SKM-1 treated with dmso at 0.1 percent for 144 hours (cell line): ENCODE measurements at regions not wholly inside any gene's neighbourhood (a gene's known extent, or its start where the extent isn't known, plus 50 kb on each side); places are given as distances from the start of the nearest gene placed in this dataset.
"Not testable (repeated sequence)": the region's sequence is repeated elsewhere in the genome, so short reads cannot be mapped to it uniquely, and the experiment has no call there.

Experiments used
- DNase-seq: peaks from one replicate; lab custom pipeline; 2025; ENCODE audit not compliant: unreplicated experiment; lab: John Stamatoyannopoulos, UW

DNA sequence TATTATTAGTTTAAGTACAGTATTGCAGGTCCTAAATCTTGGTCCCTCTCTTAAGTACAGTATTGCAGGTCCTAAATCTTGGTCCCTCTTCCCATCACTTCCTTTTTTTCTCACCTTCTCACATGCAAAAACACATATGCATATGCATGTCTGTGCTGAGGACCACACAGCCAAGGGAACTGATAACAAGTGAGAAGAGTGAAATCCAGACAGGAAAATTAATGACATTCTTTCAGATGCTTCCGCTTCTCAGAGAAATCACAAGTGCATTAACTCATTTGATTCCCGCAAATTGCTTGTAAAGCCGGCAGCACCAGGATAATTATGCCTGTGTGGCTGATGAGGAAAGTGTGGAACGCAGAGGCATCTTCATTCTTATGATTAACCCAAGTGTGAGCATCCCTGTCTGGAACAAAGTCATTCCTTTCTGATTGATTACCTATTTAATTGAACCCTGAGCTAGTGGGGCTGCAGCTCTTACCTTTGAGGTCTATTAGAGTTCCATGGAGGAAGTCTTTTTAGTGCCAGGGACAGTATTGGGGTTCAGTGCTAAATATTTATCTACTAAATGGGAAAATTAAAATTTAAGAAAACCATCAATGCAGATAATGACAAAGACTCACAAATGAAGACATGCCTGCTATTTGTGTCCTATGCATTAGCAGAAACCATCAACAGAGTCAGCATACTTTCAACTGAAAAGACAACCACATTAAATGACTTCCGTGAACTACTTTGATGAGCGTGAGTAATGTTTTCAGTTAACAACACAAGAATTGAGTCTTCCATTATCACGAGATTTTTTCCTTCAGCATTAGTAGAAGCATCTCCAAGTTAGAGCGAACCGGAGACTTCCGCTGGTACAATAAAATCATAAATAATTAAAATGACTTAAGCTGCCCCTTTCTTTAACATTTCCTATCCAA is 220.4 kb upstream of the SLC35G4 start:
- no peak for DNase-seq

DNA sequence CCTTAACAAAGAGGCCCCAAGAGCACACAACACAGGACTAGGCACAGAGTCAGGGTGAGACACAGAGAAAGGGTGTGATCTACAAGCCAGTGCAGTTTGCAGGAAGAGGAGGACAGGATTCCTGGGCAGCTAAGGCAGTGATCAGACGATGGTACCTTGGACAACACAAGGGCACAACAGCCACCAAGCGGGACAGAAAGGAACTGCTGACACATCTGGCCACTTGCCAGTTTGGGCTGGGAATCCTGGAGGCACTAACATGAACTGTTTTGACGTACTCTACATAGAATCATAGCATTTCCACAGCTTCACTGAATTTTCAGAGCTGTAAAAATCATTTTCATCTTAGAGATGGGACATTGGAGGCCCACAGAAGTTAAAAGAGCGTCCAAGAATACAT is 221.5 kb upstream of the SLC35G4 start:
- DNase-seq = no peak

DNA sequence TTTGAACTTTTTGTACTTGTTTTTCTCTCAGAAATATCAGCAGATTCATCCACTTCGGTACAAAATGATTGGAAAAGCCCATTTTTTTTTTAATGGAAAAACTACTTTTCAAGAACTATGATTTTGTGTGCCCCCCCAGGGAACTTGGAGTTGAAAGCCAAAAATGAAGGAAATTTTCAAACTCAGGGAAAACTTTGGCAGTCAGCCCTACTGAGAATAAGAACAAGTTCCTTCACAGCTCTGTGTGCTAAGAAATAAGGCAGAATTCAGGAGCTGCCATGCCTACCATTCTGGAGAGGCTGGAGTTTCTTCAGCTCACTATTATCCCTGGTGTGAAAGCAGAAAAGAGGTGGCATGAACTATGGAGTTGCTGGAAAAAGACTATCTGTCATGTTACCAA is 226.0 kb upstream of the SLC35G4 start:
- no peak for DNase-seq

DNA sequence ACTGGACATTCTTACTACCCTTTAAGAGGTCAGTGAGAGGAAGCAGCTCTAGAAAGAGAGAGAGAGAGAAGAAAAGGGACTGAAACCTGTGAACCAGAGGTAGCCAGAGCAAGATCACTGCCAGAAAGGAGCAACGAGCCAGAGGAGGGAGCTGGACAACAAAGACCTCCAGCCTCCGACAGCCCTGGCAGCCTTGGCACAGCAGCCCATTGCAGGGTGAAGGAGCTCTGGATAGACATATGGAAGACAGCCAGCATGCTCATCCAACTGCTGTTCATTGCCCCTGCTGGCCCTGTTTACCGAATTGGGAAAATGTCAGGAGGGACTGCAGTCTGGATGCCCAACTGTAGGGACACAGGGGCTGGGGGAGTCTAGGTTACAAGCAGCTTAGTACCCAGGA is 228.4 kb upstream of the SLC35G4 start:
- no peak for DNase-seq

DNA sequence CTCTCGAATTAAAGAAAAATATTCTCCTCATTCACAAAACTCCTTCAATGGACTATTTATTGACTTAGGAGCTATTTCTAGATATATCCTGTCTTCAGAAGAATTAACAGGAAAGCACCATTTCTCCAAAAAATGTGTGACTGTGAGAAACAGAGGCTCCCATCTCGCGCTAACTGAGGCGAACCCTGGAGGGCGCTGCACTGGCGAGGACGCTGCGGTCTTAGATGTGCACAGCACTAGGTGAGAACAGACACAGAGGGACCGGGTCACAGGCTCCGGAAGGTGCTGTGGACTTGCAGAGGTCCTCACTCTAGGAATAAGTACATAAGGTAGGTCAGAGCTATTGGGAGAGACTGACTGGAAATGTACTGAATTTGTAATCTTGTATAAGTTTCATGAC is 229.7 kb upstream of the SLC35G4 start:
- DNase-seq = no peak

DNA sequence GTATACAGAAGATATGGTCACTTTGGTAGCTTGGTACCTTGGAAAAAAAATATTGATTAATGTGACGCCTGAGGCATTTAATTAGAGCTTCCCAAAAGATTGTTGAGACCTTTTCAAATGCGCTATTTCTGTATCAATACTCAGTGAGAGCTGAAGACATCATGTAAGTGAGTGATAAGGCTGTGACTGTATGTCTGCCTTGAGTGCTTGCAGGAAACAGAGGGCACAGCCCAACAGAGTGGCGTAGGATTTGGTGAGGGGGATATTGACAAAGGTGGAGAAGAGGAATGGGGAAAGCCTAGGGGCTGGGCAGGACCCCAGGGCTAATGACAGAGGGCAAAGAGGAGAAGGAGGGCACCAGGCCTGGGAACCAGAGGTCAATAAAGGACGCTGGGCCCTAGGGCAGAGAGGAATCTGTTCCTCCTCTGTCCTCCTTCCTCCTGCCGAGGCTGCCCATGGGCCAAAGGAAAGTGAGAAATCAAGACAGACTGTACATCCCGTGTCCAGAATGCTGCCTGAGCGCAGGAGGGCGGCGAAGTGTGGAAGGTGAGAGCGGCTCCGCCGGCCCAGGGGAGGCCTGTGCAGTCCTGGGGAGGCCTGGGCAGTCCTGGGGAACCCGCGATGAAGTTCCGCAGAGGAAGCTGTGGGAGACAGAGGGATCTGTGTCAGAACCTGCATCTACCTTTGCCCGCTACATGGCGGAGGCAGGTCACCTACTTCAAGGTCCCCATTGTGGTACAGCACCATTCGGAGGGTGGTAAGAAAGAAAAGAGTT is 228.6 kb upstream of the PIEZO2 start:
- DNase-seq = no peak

DNA sequence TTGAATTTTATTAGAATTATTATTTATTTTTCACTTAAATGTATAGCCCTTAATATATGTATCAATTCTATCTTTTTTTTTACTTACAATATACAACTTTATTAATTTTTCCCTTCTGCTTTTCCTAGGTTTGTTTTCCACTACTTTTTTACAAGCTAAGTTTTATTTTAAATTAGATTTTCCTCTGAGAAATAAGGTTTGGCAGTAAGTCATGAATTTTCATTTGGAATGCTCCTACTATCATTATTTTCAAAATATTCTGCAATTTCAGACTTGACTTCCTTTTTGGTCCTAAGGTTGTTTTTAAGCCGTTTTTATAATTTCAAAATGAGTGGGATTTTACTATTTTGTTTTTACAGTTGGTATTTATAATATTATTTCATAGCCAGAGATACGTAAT is 222.8 kb upstream of the PIEZO2 start:
- DNase-seq = no peak

DNA sequence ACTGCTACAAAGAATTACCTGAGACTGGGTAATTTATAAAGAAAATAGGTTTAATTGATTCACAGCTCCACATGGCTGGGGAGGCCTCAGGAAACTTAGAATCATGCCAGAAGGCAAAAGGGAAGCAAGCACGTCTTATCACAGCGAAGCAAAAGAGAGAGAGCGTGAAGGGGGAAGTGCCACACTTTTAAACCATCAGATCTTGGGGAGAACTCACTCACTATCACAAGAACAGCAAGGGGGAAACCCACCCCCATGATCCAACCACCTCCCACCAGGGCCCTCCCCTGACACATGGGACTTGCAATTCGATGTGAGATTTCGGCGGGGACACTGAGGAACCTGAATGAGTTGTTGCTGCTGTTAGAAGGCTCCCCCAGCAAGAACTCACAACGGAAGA is 220.2 kb upstream of the PIEZO2 start:
- no peak for DNase-seq

DNA sequence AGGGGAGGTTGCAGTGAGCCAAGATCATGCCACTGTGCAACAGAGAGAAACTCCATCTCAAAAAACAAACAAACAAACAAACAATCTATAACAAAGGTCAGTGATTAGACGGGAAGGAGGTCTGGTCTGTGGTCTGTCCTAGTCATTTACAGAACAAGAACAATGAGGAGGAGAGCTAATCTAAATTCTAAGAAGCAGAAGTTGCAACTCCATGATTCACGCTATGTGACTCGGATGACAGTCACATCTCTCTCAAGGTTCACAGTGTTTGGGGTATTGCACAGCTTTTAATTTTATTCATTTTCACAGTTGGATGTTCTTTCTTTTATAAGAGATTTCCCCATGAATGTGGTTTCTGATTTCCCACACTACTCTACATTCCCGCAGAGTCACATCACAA is 218.7 kb upstream of the PIEZO2 start:
- DNase-seq = no peak

DNA sequence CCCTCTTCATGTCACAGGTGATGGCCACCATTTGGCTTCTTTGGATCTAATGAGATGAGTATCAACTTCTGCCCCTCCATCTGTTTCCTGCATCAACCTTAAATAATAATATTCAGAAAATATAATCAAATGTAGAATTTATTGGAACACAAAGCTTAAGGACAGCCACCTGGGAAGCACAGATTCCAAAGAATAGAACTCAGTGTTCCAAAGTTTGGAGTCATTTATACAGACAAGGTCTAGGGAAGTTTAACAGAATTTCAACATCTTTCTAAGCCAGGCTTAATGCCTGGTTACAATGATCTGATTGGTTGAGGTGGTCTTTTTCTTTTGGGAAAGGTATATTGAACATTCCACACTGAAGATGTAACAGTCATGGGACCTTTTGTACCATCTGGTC is 218.0 kb upstream of the PIEZO2 start:
- no peak for DNase-seq

DNA sequence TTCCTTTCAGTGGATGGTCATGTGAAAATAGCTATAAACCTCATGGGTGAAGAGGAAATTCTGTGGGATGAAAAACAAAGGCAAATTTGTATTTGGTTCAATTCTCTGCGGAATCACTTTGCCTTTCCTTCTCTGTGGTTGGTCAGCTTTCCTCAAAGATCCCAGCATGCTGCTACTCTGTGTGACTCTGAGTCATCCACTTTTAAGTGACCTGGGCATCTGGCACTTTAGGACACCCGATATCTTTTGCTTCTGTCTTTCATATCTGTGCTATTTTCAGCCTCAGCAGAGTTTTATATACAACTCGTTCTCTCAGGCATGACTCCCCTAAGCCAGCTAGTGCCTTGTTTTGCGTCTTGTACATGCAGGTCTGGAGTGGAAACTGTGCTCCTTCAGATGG is 217.0 kb upstream of the PIEZO2 start:
- DNase-seq = no peak

DNA sequence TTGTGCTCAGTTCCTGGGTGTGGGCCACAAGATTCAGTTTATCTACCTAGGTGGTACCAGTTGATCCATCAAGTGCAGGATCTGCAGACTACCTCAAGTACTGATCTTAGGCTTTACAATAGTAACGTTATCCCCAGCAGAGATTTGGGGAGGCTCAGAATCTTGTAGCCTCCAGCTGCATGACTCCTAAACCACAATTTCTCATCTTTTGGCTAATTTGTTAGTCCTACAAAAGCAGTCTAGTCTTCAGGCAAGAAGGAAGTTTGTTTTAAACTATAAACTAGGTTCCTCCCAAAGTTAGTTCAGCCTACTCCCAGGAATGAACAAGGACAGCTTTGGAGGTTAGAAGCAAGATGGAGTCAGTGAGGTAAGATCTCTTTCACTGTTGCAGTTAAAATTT is 213.5 kb upstream of the PIEZO2 start:
- no peak for DNase-seq

DNA sequence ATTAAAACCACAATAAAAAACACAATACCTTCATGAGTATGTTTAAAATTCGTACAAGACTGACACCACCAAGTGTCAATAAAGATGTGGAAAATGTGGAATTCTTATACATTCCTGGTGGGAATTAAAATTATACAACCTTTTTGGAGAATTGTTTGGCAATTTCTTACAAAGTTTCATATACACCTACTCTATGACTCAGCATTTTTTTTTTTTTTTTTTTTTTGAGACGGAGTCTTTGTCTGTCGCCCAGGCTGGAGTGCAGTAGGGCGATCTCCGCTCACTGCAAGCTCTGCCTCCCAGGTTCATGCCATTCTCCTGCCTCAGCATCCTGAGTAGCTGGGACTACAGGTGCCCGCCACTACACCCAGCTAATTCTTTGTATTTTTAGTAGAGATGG is 212.5 kb upstream of the PIEZO2 start:
- not testable (repeated sequence) for DNase-seq

DNA sequence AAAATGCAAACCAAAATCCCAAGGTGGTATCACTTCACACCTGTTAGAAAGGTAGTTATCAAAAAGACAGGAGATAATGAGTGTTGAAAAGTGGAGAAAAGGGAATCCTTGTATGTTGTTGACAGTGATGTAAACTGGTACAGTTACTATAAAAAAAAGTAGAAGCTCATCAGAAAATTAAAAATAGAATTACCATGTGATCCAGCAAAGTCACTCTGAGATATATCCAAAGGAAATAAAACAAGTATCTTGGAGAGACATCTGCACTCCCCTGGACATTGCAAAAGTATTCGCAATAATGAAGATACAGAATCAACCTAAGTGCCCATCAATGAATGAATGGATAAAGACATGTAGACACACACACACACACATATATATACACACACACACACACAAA is 208.3 kb upstream of the PIEZO2 start:
- no peak for DNase-seq

DNA sequence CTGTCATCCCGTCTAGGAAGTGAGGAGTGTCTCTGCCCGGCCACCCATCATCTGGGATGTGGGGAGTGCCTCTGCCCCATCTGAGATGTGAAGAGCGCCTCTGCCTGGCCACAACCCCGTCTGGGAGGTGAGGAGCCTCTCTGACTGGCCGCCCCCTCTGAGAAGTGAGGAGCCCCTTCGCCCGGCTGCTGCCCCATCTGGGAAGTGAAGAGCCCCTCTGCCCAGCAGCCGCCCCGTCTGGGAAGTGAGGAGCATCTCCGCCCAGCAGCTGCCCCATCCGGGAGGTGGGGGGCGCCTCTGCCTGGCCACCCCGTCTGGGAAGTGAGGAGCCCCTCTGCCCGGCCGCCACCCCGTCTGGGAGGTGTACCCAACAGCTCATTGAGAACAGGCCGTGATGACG is 195.2 kb upstream of the PIEZO2 start:
- not testable (repeated sequence) for DNase-seq

DNA sequence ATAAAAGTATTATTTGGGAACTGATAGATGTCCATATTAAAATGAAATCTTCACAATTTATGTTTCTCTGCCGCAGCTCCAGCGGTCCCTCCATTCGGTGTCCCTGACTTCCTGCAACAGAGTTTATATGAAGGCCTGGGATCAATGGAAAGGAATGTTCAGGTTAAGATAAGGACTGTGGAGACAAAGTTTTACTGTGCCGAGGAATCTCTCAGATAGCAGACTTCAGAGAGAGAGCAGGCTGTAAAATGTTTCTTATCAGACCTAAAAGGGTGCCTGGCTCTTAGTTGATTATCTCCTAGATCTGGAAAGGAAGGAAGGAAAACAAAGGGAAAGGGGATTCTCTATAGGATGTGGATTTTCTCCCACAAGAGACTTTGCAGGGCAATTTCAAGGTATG is 193.7 kb upstream of the PIEZO2 start:
- DNase-seq = no peak

DNA sequence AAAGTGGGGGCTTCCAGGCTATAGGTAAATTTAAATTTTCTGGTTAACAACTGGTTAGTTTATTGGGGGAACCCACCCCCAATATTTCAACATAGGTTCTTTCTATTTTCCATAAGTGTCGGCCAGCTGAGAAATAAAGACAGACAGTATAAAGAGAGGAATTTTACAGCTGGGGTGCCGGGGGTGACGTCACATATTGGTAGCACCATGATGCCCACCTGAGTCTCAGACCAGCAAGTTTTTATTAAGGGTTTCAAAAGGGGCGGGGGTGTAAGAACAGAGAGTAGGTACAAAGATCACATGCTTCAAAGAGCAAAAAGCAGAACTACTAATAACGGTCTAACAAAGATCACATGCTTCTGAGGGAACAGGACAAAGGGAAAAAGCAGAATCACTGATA is 192.7 kb upstream of the PIEZO2 start:
- not testable (repeated sequence) for DNase-seq

DNA sequence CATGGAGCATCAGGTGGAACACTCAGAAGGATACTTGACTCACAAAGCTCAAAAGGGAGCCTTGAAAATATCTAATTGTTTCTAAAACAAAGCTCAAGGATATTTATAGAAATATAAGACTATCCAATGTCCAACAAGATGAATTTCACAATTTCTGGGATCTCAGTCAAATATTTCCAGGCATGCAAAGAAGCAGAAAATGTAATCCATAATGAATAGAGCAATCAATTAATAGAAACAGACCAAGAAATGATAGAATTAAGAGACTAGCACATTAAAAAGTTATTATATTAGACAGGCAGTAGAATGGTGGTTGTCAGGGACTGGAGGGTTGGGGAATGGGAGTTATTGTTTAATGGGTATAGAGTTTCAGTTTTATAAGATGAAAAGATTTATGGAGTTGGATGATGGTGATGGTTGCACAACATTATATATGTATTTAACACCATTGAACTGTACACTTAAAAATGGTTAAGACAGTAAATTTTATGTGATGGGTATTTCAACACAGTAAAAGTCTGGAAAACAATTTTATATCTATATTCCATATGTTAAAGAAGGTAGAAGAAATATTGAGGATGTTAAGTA is 189.9 kb upstream of the PIEZO2 start:
- DNase-seq = no peak

DNA sequence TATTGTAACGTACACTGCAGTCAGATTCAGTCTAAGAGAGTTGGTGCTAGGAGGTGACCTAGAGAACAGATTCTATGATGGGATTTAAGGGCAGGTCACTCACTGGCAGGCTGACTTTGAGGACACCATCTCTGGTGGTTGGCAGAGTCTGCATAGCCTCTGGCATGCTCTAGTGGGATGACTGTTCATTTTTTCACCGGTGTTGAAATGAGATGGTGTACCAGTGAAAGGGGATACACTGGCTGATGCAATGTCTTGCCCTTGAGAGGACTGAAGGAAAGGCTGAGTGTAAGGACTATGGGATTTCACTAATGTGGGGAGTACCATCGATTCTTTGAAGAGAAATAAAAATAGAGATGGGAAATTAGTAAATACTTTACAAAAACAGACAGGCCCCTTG is 186.9 kb upstream of the PIEZO2 start:
- no peak for DNase-seq

DNA sequence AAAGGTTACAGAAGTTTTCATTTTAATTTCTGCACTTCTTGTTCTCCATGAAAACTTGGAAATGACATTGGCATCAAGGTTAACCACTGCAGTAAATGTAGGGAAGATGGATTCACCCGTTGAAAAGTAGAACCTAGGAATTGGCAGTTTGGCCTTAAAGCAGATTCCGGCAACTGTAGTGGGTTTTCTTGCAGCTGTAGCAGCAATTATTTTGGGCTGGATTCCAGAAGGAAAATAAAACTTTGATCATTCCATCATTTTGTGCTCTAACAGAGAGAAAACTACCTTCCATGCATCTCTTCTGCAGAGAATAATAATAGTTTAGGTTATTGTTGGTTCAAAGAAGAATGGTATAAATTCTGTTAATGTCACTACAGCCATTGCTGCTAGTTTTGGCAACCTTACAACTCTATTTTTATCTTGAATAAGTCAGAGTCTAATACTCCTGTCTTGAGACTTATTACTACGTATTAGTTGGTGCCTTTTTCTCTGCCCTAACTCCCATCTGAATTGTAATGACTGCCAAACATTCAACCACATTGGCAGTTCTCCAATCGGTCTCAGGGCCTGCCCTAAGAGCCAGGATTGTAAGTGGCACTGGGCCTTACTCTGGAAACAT is 178.1 kb upstream of the PIEZO2 start:
- no peak for DNase-seq
